ENCODE measurements at regions not wholly inside any gene's neighbourhood (a gene's known extent, or its start where the extent isn't known, plus 50 kb on each side); places are given as distances from the start of the nearest gene placed in this dataset.

DNA sequence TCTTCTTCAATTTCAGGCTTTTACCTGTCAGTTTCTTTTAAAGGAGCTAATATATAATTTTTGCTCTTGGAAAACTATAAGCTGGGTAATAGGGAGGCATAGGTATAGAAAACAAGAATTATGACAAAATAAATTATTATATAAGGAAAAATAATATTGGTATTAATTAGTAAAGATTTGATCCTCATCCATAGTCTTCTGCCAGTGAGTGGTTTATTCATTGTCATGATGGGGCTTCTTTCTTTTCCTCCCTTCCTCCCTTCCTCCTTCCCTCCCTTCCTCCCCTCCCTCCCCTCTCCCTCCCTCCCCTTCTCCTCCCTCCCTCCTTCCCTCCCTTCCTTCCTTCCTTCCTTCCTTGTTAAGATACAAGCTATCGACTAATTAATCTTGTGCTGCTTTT, 698.6 kb downstream of the SORCS3 start:
- ATAC-seq = no peak

DNA sequence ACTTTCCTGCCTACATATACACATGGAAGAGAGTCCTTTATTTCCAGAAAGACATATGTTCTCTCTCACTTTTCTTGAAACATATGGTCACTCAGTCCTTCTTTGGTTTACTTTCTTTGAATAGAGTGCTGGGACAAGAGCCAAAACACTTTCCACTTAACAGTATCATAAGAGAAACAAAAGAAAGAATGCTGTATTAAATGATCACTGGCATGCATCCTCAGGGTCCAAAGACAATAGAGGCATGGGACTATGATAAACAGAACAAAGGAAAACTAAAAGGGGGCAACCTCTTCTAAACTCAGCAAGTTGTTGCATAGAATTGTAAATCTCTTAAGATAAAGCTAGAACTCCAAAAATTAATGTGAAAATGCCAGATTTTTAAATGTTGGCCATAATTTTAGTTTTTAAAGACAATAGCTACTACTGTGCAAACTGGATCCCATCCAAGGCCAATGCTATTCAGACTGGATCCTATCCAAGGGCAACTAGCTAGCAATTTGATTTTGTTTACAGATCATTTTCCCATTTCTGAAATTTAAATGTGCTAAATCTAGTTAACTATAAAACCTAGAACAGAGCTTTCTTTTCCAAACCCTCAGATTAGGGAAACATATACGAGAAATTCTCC, 687.5 kb downstream of the SORCS3 start:
- no peak for ATAC-seq

Measured in activated CD4-positive, CD25-positive, alpha-beta regulatory T cell treated with anti-CD3 and anti-CD28 coated beads, Interleukin-2, amount 50 U/mL, for 24 hours (primary cell).